ENCODE measurements at regions not wholly inside any gene's neighbourhood (a gene's known extent, or its start where the extent isn't known, plus 50 kb on each side); places are given as distances from the start of the nearest gene placed in this dataset.

DNA sequence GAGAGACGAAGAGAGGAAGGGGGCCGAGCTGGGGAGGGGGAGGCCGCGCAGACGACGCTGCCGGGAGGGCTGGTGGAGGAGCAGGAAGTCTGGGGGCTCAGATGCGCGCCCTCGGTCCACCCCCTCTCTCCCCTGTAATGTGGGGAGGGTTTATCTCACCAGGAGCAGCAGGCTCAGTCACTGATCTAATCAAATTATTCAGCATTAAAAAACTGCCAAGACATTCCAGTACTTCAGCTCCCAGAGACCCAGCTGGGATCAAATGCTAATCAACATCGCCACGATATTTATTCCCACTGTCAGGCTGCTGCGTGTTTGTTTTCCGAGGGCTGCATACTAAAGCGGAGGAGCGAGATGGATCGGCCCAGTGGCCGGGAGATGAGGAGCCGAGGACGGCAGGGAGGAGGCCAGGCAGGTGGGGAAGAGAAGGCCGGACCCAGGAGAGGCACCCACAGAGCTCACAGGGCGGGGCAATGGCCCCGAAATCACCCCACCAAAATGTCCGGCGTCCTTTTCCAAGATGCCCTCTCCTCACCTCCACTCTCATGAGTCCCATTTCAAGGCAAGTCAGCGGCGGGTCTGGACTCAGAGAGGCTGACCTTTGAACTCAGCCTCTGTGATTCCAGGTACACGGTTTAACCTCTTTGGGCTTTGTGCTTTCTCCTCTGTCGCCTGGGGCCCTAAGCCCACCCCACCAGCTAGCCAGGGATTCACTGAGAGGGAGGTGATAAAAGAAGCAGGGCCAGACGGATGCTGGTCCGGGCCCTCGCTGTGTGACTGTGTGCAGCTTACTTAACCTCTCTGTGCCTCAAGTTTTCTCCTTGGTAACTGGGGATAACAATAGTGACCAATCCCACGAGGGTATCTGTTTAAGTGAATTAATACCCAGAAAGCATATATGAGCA, 502.1 kb downstream of the MN1 start:
- Histone ChIP-seq H3K4me3 (replicated peaks; ENCODE audit: low read depth, low read length) (no peak overlapping the region), H3K27me3 (replicated peaks; ENCODE audit: control insufficient read depth, insufficient read depth, low read length) (no peaks in the 10 kb centered on the region; the same call in 1 of the 2 replicates), H3K36me3 (ENCODE audit: control insufficient read depth, insufficient read depth, low read length) (no peaks in the 10 kb centered on the region)
- TF ChIP-seq, protein P1, sequence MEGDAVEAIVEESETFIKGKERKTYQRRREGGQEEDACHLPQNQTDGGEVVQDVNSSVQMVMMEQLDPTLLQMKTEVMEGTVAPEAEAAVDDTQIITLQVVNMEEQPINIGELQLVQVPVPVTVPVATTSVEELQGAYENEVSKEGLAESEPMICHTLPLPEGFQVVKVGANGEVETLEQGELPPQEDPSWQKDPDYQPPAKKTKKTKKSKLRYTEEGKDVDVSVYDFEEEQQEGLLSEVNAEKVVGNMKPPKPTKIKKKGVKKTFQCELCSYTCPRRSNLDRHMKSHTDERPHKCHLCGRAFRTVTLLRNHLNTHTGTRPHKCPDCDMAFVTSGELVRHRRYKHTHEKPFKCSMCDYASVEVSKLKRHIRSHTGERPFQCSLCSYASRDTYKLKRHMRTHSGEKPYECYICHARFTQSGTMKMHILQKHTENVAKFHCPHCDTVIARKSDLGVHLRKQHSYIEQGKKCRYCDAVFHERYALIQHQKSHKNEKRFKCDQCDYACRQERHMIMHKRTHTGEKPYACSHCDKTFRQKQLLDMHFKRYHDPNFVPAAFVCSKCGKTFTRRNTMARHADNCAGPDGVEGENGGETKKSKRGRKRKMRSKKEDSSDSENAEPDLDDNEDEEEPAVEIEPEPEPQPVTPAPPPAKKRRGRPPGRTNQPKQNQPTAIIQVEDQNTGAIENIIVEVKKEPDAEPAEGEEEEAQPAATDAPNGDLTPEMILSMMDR (IDR thresholded peaks at IDR 0.05; ENCODE audit: insufficient read depth, low read length, poor library complexity, severe bottlenecking), result no peak
- no peak for DNase-seq (ENCODE audit: extremely low read depth, insufficient read length)

DNA sequence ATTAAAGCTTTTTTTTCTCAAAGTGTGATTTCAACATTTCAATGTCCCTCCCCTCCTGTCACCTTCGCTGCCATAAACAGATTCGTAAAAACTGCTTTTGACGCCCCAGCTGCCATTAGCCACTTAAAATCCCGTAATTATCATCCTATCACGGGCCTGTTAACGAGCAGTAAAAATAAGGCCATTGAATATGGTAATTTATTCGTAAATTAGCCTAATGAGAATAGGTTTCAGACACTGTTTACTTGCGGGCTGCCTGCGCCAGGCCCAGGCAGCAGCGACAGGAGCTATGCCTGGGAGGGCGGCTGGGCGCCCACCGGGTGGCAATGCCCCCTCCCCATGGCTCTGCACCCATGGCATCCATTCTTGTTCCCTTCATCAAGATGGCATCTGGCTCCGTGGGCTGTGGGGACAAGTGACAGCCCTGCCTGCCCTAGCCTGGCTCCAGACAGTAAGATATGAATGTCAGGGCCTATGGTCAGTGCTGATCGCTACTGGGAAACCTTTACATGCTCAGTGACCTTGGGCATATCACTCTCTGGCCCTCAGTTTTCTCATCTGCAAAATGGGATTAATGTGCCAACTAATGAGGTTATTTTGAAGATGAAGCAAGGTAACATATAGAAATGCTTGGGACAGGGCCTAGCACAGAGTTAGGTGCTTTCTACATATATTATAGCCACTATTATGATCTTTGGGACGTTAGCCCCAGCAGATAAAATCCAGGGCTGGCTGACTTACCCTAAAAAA, 500.8 kb downstream of the MN1 start:
- no peak overlapping the region for H3K4me3 ChIP-seq (replicated peaks; ENCODE audit: low read depth, low read length)
- H3K27me3 ChIP-seq (replicated peaks; ENCODE audit: control insufficient read depth, insufficient read depth, low read length), result no peaks in the 10 kb centered on the region; the same call in 1 of the 2 replicates
- H3K36me3 ChIP-seq (ENCODE audit: control insufficient read depth, insufficient read depth, low read length), result no peaks in the 10 kb centered on the region
- TF ChIP-seq, protein P1 (IDR thresholded peaks at IDR 0.05; ENCODE audit: insufficient read depth, low read length, poor library complexity, severe bottlenecking), result no peak
- no peak for DNase-seq (ENCODE audit: extremely low read depth, insufficient read length)

DNA sequence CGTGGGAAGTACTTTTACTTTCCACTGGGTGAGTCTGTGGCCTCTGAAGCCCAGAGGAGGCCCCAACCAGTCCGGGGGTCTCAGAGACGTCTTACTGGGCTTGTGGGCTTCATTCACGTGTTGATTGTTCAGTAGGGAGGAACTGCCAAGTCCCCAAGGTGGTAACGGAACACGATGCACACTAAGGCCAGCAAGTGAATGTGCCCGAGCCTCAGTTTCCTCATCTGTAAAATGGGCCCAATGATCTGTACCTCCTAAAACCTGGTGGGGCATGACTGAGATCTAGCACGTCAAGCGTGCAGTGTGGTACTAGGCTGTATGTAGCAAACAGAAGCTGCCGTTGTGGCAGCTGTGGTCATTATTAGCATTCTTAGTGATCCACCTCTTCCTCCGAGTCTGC, 499.1 kb downstream of the MN1 start:
- TF ChIP-seq, protein P1 (IDR thresholded peaks at IDR 0.05; ENCODE audit: insufficient read depth, low read length, poor library complexity, severe bottlenecking), result no peak
- Histone ChIP-seq H3K36me3 (ENCODE audit: control insufficient read depth, insufficient read depth, low read length) (no peaks in the 10 kb centered on the region), H3K27me3 (replicated peaks; ENCODE audit: control insufficient read depth, insufficient read depth, low read length) (no peaks in the 10 kb centered on the region; the same call in 1 of the 2 replicates), H3K4me3 (replicated peaks; ENCODE audit: low read depth, low read length) (no peak overlapping the region)
- no peak for DNase-seq (ENCODE audit: extremely low read depth, insufficient read length)

DNA sequence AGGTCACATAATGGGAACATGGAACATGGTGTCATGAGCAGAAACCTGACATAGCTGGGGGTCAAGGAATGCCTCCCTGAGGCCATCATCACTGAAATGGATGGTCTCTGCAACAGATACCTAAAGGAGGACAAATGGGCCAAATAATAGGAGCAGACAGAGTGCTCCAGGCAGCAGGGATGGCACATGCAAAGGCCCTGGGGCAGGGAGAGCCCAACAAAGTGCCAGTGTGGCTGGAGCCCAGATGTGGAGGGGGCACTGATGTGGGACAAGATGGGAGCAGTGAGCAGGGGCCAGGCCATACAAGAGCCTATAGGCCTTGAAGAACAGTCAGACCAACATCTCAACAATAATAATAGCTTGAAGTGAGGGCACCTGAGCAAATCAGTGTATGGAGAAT, 497.8 kb downstream of the MN1 start:
- H3K4me3 ChIP-seq (replicated peaks; ENCODE audit: low read depth, low read length), result no peak overlapping the region
- H3K36me3 ChIP-seq (ENCODE audit: control insufficient read depth, insufficient read depth, low read length), result no peaks in the 10 kb centered on the region
- no peaks in the 10 kb centered on the region; the same call in 1 of the 2 replicates for H3K27me3 ChIP-seq (replicated peaks; ENCODE audit: control insufficient read depth, insufficient read depth, low read length)
- TF ChIP-seq, protein P1 (IDR thresholded peaks at IDR 0.05; ENCODE audit: insufficient read depth, low read length, poor library complexity, severe bottlenecking), result no peak
- DNase-seq (ENCODE audit: extremely low read depth, insufficient read length), result no peak

DNA sequence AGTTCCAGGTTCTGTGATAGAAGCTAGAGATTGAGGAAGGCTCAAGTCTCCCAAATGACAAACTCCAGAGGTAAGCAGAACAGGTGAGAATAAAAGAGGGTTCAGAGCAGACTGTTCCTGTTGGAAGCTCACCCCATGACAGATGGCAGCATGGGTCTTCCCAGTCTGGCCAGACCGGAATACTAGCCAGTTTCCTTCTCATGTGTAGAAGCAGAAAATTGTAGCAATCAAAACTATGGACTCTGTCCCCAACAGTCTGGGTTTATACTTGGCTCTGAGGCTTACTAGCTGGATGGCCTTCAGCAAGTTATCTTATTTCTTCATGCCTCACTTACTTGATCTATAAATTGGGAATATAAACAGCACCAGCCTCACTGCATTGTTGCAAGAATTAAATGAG, 494.8 kb downstream of the MN1 start:
- no peak for DNase-seq (ENCODE audit: extremely low read depth, insufficient read length)
- Histone ChIP-seq H3K36me3 (ENCODE audit: control insufficient read depth, insufficient read depth, low read length) (no peaks in the 10 kb centered on the region), H3K4me3 (replicated peaks; ENCODE audit: low read depth, low read length) (no peak overlapping the region), H3K27me3 (replicated peaks; ENCODE audit: control insufficient read depth, insufficient read depth, low read length) (no peaks in the 10 kb centered on the region)
- TF ChIP-seq, protein P1 (IDR thresholded peaks at IDR 0.05; ENCODE audit: insufficient read depth, low read length, poor library complexity, severe bottlenecking), result no peak

Data from GM06990 (cell line).